K562 (cell line): ENCODE measurements at regions not wholly inside any gene's neighbourhood (a gene's known extent, or its start where the extent isn't known, plus 50 kb on each side); places are given as distances from the start of the nearest gene placed in this dataset.

Experiments used
- ATAC-seq: fragments of 200-7000 bp; cut with Tn5 transposase; 3 replicates; pipeline ENCODE4 v1.9.1; 2020; ENCODE audit warnings: moderate library complexity
- BruUV-seq: library from RNA; stranded (reverse); fragments of 400-500 nt; replicated peaks from 2 replicates; lab custom pipeline; 2021; lab: Mats Ljungman, UMichigan
- CTCF ChIA-PET: fragments of 300-600 bp; formaldehyde crosslinking; extraction: SDS; loops from one replicate; lab custom pipeline; 2021; ENCODE audit warnings: low intra/inter-chr PET ratio; lab: Yijun Ruan, JAX
- POLR2A ChIA-PET: fragments of 300-600, 350-650 bp; sonication (Branson Sonifier 250); formaldehyde crosslinking; extraction: SDS; loops from one replicate; lab custom pipeline; 2021; ENCODE audit warnings: antibody characterized with exemption, inconsistent platforms; lab: Yijun Ruan, JAX
- DNase-seq, 4 experiments: peaks; one replicate each; pipeline versions ENCODE4 v3.0.0 to v3.0.0-alpha.2; 2011 to 2018; ENCODE audit warnings: low spot score in 3 of 4, mixed read lengths in 3 of 4; ENCODE audit errors: extremely low read depth in 1 of 4
- FAIRE-seq: peaks from 2 replicates; lab custom pipeline; 2011; peaks lifted over from hg19 to GRCh38; lab: Jason Lieb, UNC
- H2AFZ ChIP-seq: 2 replicates; pipeline ENCODE4 v1.6.0; 2011; ENCODE audit warnings: low read depth, low read length, control low read depth, inconsistent platforms
- H3K27ac ChIP-seq: fragments of 200-600 bp; 3 replicates; pipeline ENCODE4 v1.8.0; 2011; ENCODE audit warnings: low read depth, mild to moderate bottlenecking, control low read depth, inconsistent platforms, low read length, moderate library complexity, mixed read lengths; ENCODE audit errors: extremely low read depth
- H3K27me3 ChIP-seq, 2 experiments: fragments of 300-600 bp in 1 of 2; 2 replicates in 1 of 2; 3 replicates in 1 of 2; pipeline versions ENCODE4 v1.6.0 to v1.8.0; 2011; ENCODE audit warnings: inconsistent platforms in 2 of 2, low read length in 2 of 2, mild to moderate bottlenecking in 1 of 2, mixed read lengths in 1 of 2, moderate library complexity in 1 of 2; ENCODE audit not compliant: control insufficient read depth in 2 of 2, insufficient read depth in 2 of 2
- H3K36me3 ChIP-seq: fragments of 300-600 bp; 3 replicates; pipeline ENCODE4 v1.8.0; 2011; ENCODE audit warnings: mild to moderate bottlenecking, low read length, inconsistent platforms; ENCODE audit not compliant: control insufficient read depth, insufficient read depth
- H3K4me1 ChIP-seq, 2 experiments: fragments of 200-600 bp in 1 of 2; replicated peaks in 1 of 2; 2 replicates in 1 of 2; 3 replicates in 1 of 2; pipeline versions ENCODE4 v1.5.1 to v1.8.0; 2011; ENCODE audit warnings: inconsistent platforms in 2 of 2, low read length in 2 of 2, mild to moderate bottlenecking in 1 of 2, mixed read lengths in 1 of 2, moderate library complexity in 1 of 2; ENCODE audit not compliant: control insufficient read depth in 2 of 2, insufficient read depth in 2 of 2
- H3K4me2 ChIP-seq: 2 replicates; pipeline ENCODE4 v1.6.1; 2011; ENCODE audit warnings: low read length, control low read depth, inconsistent platforms, mixed read lengths; ENCODE audit not compliant: insufficient read depth
- H3K4me3 ChIP-seq: fragments of 200-600 bp; sonication (generic), shearing (Covaris generic); 2 replicates; pipeline ENCODE4 v1.5.1; 2016; ENCODE audit warnings: control low read depth, inconsistent platforms
- H3K79me2 ChIP-seq: fragments of 200-600 bp; 3 replicates; pipeline ENCODE4 v1.8.0; 2011; ENCODE audit warnings: low read length, inconsistent platforms; ENCODE audit not compliant: control insufficient read depth, insufficient read depth
- H3K9ac ChIP-seq, 2 experiments: 2 replicates each; pipeline versions ENCODE4 v1.6.0 to v1.6.1; 2011; ENCODE audit warnings: low read depth in 2 of 2, low read length in 2 of 2, control low read depth in 1 of 2, inconsistent platforms in 1 of 2, mild to moderate bottlenecking in 1 of 2, mixed read lengths in 1 of 2; ENCODE audit not compliant: insufficient read depth in 1 of 2
- H3K9me1 ChIP-seq: one replicate; pipeline ENCODE4 v1.6.0; 2011; ENCODE audit warnings: inconsistent platforms, mild to moderate bottlenecking, low read length, moderate library complexity; ENCODE audit not compliant: control insufficient read depth, insufficient read depth
- H3K9me3 ChIP-seq: replicated peaks from 2 replicates; pipeline ENCODE4 v1.5.1; 2011; ENCODE audit warnings: low read depth, low read length, inconsistent platforms; ENCODE audit not compliant: control insufficient read depth, insufficient read depth
- H4K20me1 ChIP-seq: replicated peaks from 2 replicates; pipeline ENCODE4 v1.6.1; 2011; ENCODE audit warnings: low read length, inconsistent platforms, mixed read lengths; ENCODE audit not compliant: control insufficient read depth, insufficient read depth
- DDX20 ChIP-seq: fragments of 450-650 bp; IDR thresholded peaks from 2 replicates; pipeline ENCODE4 v1.6.1; 2016; ENCODE audit warnings: missing genetic modification characterization, low read depth, mild to moderate bottlenecking, missing compliant biosample characterization, moderate library complexity
- EHMT2 ChIP-seq: fragments of 450-650 bp; IDR thresholded peaks from 2 replicates; pipeline ENCODE4 v1.6.1; 2018; ENCODE audit warnings: antibody characterized with exemption
- ETV1 ChIP-seq: fragments of 450-650 bp; conservative IDR thresholded peaks from 2 replicates; pipeline ENCODE4 v1.6.1; 2016; ENCODE audit warnings: missing genetic modification characterization, control low read depth, low read depth, missing compliant biosample characterization
- NR4A1 ChIP-seq, 2 experiments: fragments of 250-450 bp in 1 of 2; fragments of 450-650 bp in 1 of 2; sonication (Bioruptor Pico) in 1 of 2; IDR thresholded peaks; 2 replicates each; pipeline versions ENCODE4 v1.4.0 to v1.6.1; 2016 to 2020; ENCODE audit warnings: mild to moderate bottlenecking in 2 of 2, missing compliant biosample characterization in 1 of 2, missing genetic modification characterization in 1 of 2, moderate library complexity in 1 of 2
- TOE1 ChIP-seq, 2 experiments: fragments of 450-650 bp in 1 of 2; sonication (generic) in 1 of 2; formaldehyde crosslinking in 1 of 2; IDR thresholded peaks; 2 replicates each; pipeline versions ENCODE4 v1.7.1 to v1.8.0; 2016 to 2022; ENCODE audit warnings: borderline replicate concordance in 2 of 2, mild to moderate bottlenecking in 2 of 2, antibody characterized with exemption in 1 of 2, inconsistent platforms in 1 of 2, low read depth in 1 of 2, missing genetic modification reagents in 1 of 2, moderate library complexity in 1 of 2
- ZNF239 ChIP-seq: fragments of 250-450 bp; sonication (Bioruptor Pico); IDR thresholded peaks from 2 replicates; pipeline ENCODE4 v1.4.0; 2020; ENCODE audit warnings: mild to moderate bottlenecking
- ZNF311 ChIP-seq: fragments of 250-450 bp; sonication (Bioruptor Pico); IDR thresholded peaks from 2 replicates; pipeline ENCODE4 v1.4.0; 2020; ENCODE audit warnings: mild to moderate bottlenecking, moderate library complexity
- ZNF511 ChIP-seq: sonication (generic); formaldehyde crosslinking; IDR thresholded peaks from 2 replicates; pipeline ENCODE4 v1.8.0; 2022; ENCODE audit warnings: mild to moderate bottlenecking, missing genetic modification reagents
- WGBS: fragments of 100-300 bp; shearing (Covaris generic); methylation state at CpG from one replicate; pipeline ENCODE4 v1.1.6; 2016; ENCODE audit warnings: low coverage, mixed read lengths; ENCODE audit not compliant: insufficient coverage; ENCODE audit errors: missing lambda C conversion rate; 5-methylcytosine and 5-hydroxymethylcytosine counted together
- in situ Hi-C: fragments of 300-500 bp; cut with MboI; formaldehyde crosslinking; loops from 4 replicates; pipeline ENCODE4 v1.15.0; 2018; ENCODE audit warnings: inconsistent platforms, mixed read lengths
- intact Hi-C: fragments of 100-400 bp; cut with micrococcal nuclease; formaldehyde crosslinking; loops from 2 replicates; pipeline ENCODE4 v1.14.2; 2022
- TF ChIP-seq, protein P1 (sequence below): fragments of 250-450 bp; sonication (Bioruptor Pico); IDR thresholded peaks from 2 replicates; pipeline ENCODE4 v1.5.1; 2021; ENCODE audit warnings: mild to moderate bottlenecking

GRCh38 chr18:73246763-73247162, 379.0 kb upstream of the NETO1 start:
- no peaks in the 10 kb centered on the region for H3K9me3 ChIP-seq
- H3K27ac ChIP-seq = no peak overlapping the region
- intact Hi-C loops = no loop called here
- no peaks in the 10 kb centered on the region for H3K4me1 ChIP-seq
- no TSS peak for BruUV-seq
- ChIA-PET POLR2A (interaction anchor here (2.1 kb wide), 1 partner anchor 14 kb away, joined by 9 read pairs; no protein-coding TSS in a partner anchor), CTCF (no interaction called here)
- 90% methylated on average over 5 of the region's 5 CpGs for WGBS
- no peak overlapping the region for H3K9ac ChIP-seq
- no peak overlapping the region for H3K4me2 ChIP-seq
- H2AFZ ChIP-seq = no peak overlapping the region
- H3K9me1 ChIP-seq = no peaks in the 10 kb centered on the region
- H3K79me2 ChIP-seq = peaks cover 87% of the 10 kb centered on the region
- no peaks in the 10 kb centered on the region for H3K27me3 ChIP-seq
- FAIRE-seq (no peak), DNase-seq (no peak), ATAC-seq (no peak)
- in situ Hi-C loops = no loop called here
- no peak overlapping the region for H3K4me3 ChIP-seq
- no peaks in the 10 kb centered on the region for H4K20me1 ChIP-seq
- TF ChIP-seq, protein P1, sequence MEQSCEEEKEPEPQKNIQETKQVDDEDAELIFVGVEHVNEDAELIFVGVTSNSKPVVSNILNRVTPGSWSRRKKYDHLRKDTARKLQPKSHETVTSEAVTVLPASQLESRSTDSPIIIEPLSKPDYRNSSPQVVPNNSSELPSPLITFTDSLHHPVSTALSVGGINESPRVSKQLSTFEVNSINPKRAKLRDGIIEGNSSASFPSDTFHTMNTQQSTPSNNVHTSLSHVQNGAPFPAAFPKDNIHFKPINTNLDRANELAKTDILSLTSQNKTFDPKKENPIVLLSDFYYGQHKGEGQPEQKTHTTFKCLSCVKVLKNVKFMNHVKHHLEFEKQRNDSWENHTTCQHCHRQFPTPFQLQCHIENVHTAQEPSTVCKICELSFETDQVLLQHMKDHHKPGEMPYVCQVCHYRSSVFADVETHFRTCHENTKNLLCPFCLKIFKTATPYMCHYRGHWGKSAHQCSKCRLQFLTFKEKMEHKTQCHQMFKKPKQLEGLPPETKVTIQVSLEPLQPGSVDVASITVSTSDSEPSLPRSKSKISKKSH = no peak
- TF ChIP-seq ETV1 = no peak
- no peak for TF ChIP-seq EHMT2
- no peak for TF ChIP-seq NR4A1 (CRISPR knock-in tag; IDR thresholded peaks at IDR 0.05)
- no peak for TF ChIP-seq NR4A1 (tag; IDR thresholded peaks at IDR 0.05)
- TF ChIP-seq ZNF511 (CRISPR knock-in tag) = no peak
- TF ChIP-seq TOE1 (IDR thresholded peaks at IDR 0.05; ENCODE audit: borderline replicate concordance) = no peak
- no peak for TF ChIP-seq TOE1 (CRISPR knock-in tag; IDR thresholded peaks at IDR 0.05; ENCODE audit: borderline replicate concordance, low read depth)
- no peak for TF ChIP-seq DDX20 (tag)
- TF ChIP-seq ZNF239 = no peak
- TF ChIP-seq ZNF311 = no peak
- peaks cover 56% of the 10 kb centered on the region for H3K36me3 ChIP-seq
